Stimulated activated CD4-positive, alpha-beta T cell treated with anti-CD3 and anti-CD28 coated beads, Interleukin-4, amount 100 ng/mL, for 1 hour (primary cell): ENCODE measurements at regions not wholly inside any gene's neighbourhood (a gene's known extent, or its start where the extent isn't known, plus 50 kb on each side); places are given as distances from the start of the nearest gene placed in this dataset.
"Not testable (repeated sequence)": the region's sequence is repeated elsewhere in the genome, so short reads cannot be mapped to it uniquely, and the experiment has no call there.

ENCODE experiments used
- DNase-seq: peaks from one replicate; pipeline ENCODE4 v3.0.0-alpha.2; 2020

GRCh38 chr6:87755708-87756671 lies 54.0 kb upstream of the AKIRIN2 start:
- DNase-seq, result no peak

DNA sequence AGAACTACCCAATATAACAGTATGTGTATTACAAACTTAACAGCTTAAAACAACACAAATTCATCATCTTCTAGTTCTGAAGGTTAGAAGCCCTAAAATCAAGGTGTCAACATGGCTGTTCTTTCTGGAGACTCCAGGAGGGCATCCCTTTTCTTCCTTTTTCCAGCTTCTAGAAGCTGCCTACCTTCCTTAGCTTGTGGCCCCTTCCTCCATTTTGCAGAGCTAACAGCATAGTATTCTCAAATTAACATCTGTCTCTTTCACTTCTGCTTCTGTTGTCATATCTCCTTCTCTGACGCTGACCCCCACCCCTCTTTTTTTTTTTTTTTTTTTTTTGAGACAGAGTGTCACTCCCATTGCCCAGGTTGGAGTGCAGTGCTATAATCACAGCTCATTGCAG lies 52.8 kb upstream of the AKIRIN2 start:
- no peak for DNase-seq

- DNase-seq, result no peak
Observed at GRCh38 chr6:87753131-87753685, 51.2 kb upstream of the AKIRIN2 start.

DNA sequence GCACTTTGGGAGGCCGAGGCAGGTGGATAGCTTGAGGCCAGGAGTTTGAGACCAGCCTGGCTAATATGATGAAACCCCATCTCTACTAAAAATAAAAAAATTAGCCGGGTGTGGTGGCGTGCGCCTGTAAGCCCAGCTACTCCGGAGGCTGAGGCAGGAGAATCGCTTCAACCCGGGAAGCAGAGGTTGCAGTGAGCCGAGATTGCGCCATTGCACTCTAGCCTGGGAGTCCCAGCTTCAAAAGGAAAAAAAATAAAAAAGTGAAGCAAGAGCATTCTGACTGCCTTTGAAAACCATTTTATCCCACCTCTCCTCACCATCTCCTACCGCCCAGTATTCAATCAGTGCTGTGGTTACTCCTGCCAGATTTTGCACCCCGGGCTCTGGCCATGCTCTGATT lies 50.5 kb upstream of the AKIRIN2 start:
- DNase-seq, result not testable (repeated sequence)
